ENCODE measurements at regions not wholly inside any gene's neighbourhood (a gene's known extent, or its start where the extent isn't known, plus 50 kb on each side); places are given as distances from the start of the nearest gene placed in this dataset.
"Not testable (repeated sequence)": the region's sequence is repeated elsewhere in the genome, so short reads cannot be mapped to it uniquely, and the experiment has no call there.

GRCh38 chr17:77342656-77342990, 201.9 kb downstream of the SEC14L1 start:
- not testable (repeated sequence) for DNase-seq

GRCh38 chr17:77343031-77343800, 202.4 kb downstream of the SEC14L1 start:
- no peak for DNase-seq

GRCh38 chr17:77344038-77344437, 203.3 kb downstream of the SEC14L1 start:
- no peak for DNase-seq

GRCh38 chr17:77345260-77345910, 204.6 kb downstream of the SEC14L1 start:
- DNase-seq: no peak

- no peak for DNase-seq
These were observed 206.0 kb downstream of the SEC14L1 start for GRCh38 chr17:77346765-77347164.

GRCh38 chr17:77347544-77347943, 206.8 kb downstream of the SEC14L1 start:
- no peak for DNase-seq

GRCh38 chr17:77349976-77350830, 209.4 kb downstream of the SEC14L1 start:
- peak; percentile 19 for DNase-seq

GRCh38 chr17:77352441-77352840, 211.7 kb downstream of the SEC14L1 start:
- DNase-seq: no peak

- DNase-seq: no peak
These were observed 212.2 kb downstream of the SEC14L1 start for GRCh38 chr17:77352996-77353395.

- DNase-seq: no peak
These were observed 213.1 kb downstream of the SEC14L1 start for GRCh38 chr17:77353684-77354419.

- DNase-seq: no peak
These were observed 213.6 kb downstream of the SEC14L1 start for GRCh38 chr17:77354420-77354669.

GRCh38 chr17:77354670-77355455, 214.1 kb downstream of the SEC14L1 start:
- no peak for DNase-seq

- DNase-seq: no peak
These were observed 215.4 kb downstream of the SEC14L1 start for GRCh38 chr17:77356109-77356689.

- no peak for DNase-seq
These were observed 216.0 kb downstream of the SEC14L1 start for GRCh38 chr17:77356690-77357201.

GRCh38 chr17:77358801-77359200, 218.0 kb downstream of the SEC14L1 start:
- DNase-seq: no peak

GRCh38 chr17:77359236-77359635, 218.5 kb downstream of the SEC14L1 start:
- no peak for DNase-seq

GRCh38 chr17:77361986-77362620, 221.3 kb downstream of the SEC14L1 start:
- no peak for DNase-seq

GRCh38 chr17:77363821-77364361, 223.1 kb downstream of the SEC14L1 start:
- no peak for DNase-seq

- DNase-seq: no peak
These were observed 223.7 kb downstream of the SEC14L1 start for GRCh38 chr17:77364381-77364911.

- DNase-seq: no peak
These were observed 224.3 kb downstream of the SEC14L1 start for GRCh38 chr17:77364941-77365583.

Data from occipital lobe (tissue), 1 donor.